Motor neuron (in vitro differentiated cells): ENCODE measurements at regions not wholly inside any gene's neighbourhood (a gene's known extent, or its start where the extent isn't known, plus 50 kb on each side); places are given as distances from the start of the nearest gene placed in this dataset.
"Not testable (repeated sequence)": the region's sequence is repeated elsewhere in the genome, so short reads cannot be mapped to it uniquely, and the experiment has no call there.

Source experiments
- ATAC-seq, 8 experiments: fragments of 200-7000 bp; cut with Tn5 transposase; replicated peaks in 6 of 8; 2 replicates each; pipeline ENCODE4 v1.8.0; 2021; ENCODE audit warnings: mild to moderate bottlenecking in 8 of 8, moderate library complexity in 8 of 8
- H3K27ac ChIP-seq, 2 donors: fragments of 250-450 bp; sonication (Bioruptor Pico); 2 replicates each; pipeline ENCODE4 v1.9.0; 2021; ENCODE audit warnings: antibody characterized with exemption in 2 of 2, mild to moderate bottlenecking in 2 of 2, moderate library complexity in 1 of 2
- H3K4me1 ChIP-seq, 2 donors: fragments of 250-450 bp; sonication (Bioruptor Pico); replicated peaks in 1 of 2; 2 replicates each; pipeline ENCODE4 v1.6.1; 2021; ENCODE audit warnings: antibody characterized with exemption in 2 of 2, mild to moderate bottlenecking in 2 of 2, moderate library complexity in 1 of 2
- H3K4me3 ChIP-seq, 5 donors: fragments of 250-450 bp; sonication (Bioruptor Pico); 2 replicates each; pipeline ENCODE4 v1.9.0; 2021; ENCODE audit warnings: antibody characterized with exemption in 5 of 5, mild to moderate bottlenecking in 5 of 5, moderate library complexity in 4 of 5
- WGBS, 10 experiments: fragments of 450-650 bp; shearing (Covaris generic); methylation state at CpG; one replicate each; pipeline ENCODE4 v1.0.0; 2022; 5-methylcytosine and 5-hydroxymethylcytosine counted together
- in situ Hi-C, 9 experiments: fragments of 400-800 bp; cut with MboI; loops; one replicate each; pipeline ENCODE4 v1.15.0; 2021; ENCODE audit warnings: low sequenced_read_pairs in 9 of 9, low pct_unique_long_range_greater_than_20kb in 2 of 9; ENCODE audit not compliant: unreplicated experiment in 9 of 9

GRCh38 chr1:101450691-101451090 is 213.9 kb downstream of the S1PR1 start:
- ATAC-seq, H3K27ac ChIP-seq, H3K4me3 ChIP-seq, in situ Hi-C loops, H3K4me1 ChIP-seq: not testable (repeated sequence)
- WGBS, 10 experiments: 0 to 97% (median 77%) methylated on average over 1 to 5 of the region's 5 CpGs; no CpG with 5 or more reads in 4 of the 10 experiments

- 58 to 95% (median 94%) methylated on average over 2 to 6 of the region's 6 CpGs; no CpG with 5 or more reads in 1 of the 10 experiments for WGBS, 10 experiments
- in situ Hi-C loops: no loop called here
- H3K4me3 ChIP-seq: no peak overlapping the region
- H3K27ac ChIP-seq: no peak overlapping the region
- no peaks in the 10 kb centered on the region for H3K4me1 ChIP-seq
- no peak for ATAC-seq
Measured at GRCh38 chr1:101451888-101452287, 215.1 kb downstream of the S1PR1 start.

- no peaks in the 10 kb centered on the region for H3K4me1 ChIP-seq
- 77 to 98% (median 91%) methylated on average over 3 to 12 of the region's 12 CpGs; no CpG with 5 or more reads in 2 of the 10 experiments for WGBS, 10 experiments
- H3K27ac ChIP-seq: no peak overlapping the region
- no peak for ATAC-seq
- H3K4me3 ChIP-seq: no peak overlapping the region
- in situ Hi-C loops: no loop called here
Measured at GRCh38 chr1:101452825-101453224, 216.0 kb downstream of the S1PR1 start.

GRCh38 chr1:101453844-101454243 is 217.0 kb downstream of the S1PR1 start:
- Histone ChIP-seq H3K4me1 (no peaks in the 10 kb centered on the region), H3K27ac (no peak overlapping the region), H3K4me3 (no peak overlapping the region)
- WGBS, 10 experiments: 20 to 100% (median 80%) methylated on average over 1 of the region's 1 CpG; no CpG with 5 or more reads in 3 of the 10 experiments
- in situ Hi-C loops: no loop called here
- no peak for ATAC-seq

GRCh38 chr1:101455166-101455565 is 218.3 kb downstream of the S1PR1 start:
- no peak overlapping the region for H3K4me3 ChIP-seq
- H3K27ac ChIP-seq: no peak overlapping the region
- ATAC-seq: no peak
- in situ Hi-C loops: no loop called here
- no peaks in the 10 kb centered on the region for H3K4me1 ChIP-seq
- WGBS, 10 experiments: 43 to 83% (median 60%) methylated on average over 1 to 4 of the region's 4 CpGs; no CpG with 5 or more reads in 2 of the 10 experiments

GRCh38 chr1:101460739-101461138 is 223.9 kb downstream of the S1PR1 start:
- Histone ChIP-seq H3K27ac (no peak overlapping the region), H3K4me1 (no peaks in the 10 kb centered on the region), H3K4me3 (no peak overlapping the region)
- in situ Hi-C loops: no loop called here
- ATAC-seq: peak in 4 of 8 experiments; percentile 58 to 96 (median 90)

GRCh38 chr1:101463195-101463594 is 226.4 kb downstream of the S1PR1 start:
- 20 to 100% (median 74%) methylated on average over 1 of the region's 1 CpG for WGBS, 10 experiments
- no peak for ATAC-seq
- Histone ChIP-seq H3K4me1 (no peaks in the 10 kb centered on the region), H3K4me3 (no peak overlapping the region), H3K27ac (no peak overlapping the region)
- in situ Hi-C loops: no loop called here

- 40 to 100% (median 90%) methylated on average over 1 to 2 of the region's 2 CpGs; no CpG with 5 or more reads in 3 of the 10 experiments for WGBS, 10 experiments
- in situ Hi-C loops: no loop called here
- no peaks in the 10 kb centered on the region for H3K4me1 ChIP-seq
Measured at GRCh38 chr1:101465941-101466340, 229.1 kb downstream of the S1PR1 start.

GRCh38 chr1:101474039-101474665 is 237.3 kb downstream of the S1PR1 start:
- ATAC-seq: peak in 3 of 8 experiments; percentile 86 to 95 (median 86)
- 0 to 40% (median 0%) methylated on average over 1 of the region's 1 CpG; no CpG with 5 or more reads in 1 of the 10 experiments for WGBS, 10 experiments
- in situ Hi-C loops: no loop called here

More at GRCh38 chr1:101465941-101466340, 229.1 kb downstream of the S1PR1 start:
- Histone ChIP-seq H3K4me3 (no peak overlapping the region), H3K27ac (no peak overlapping the region)
- peak in 1 of 8 experiments; percentile 32 for ATAC-seq

GRCh38 chr1:101476541-101476940 is 239.7 kb downstream of the S1PR1 start:
- Histone ChIP-seq H3K27ac (no peak overlapping the region), H3K4me3 (no peak overlapping the region), H3K4me1 (no peaks in the 10 kb centered on the region)
- no peak for ATAC-seq
- 0 to 100% (median 60%) methylated on average over 1 of the region's 1 CpG for WGBS, 10 experiments
- in situ Hi-C loops: no loop called here

More at GRCh38 chr1:101474039-101474665, 237.3 kb downstream of the S1PR1 start:
- Histone ChIP-seq H3K4me3 (no peak overlapping the region), H3K4me1 (no peaks in the 10 kb centered on the region), H3K27ac (no peak overlapping the region)

GRCh38 chr1:101479945-101480344 is 243.1 kb downstream of the S1PR1 start:
- H3K4me3 ChIP-seq: no peak overlapping the region
- no peaks in the 10 kb centered on the region for H3K4me1 ChIP-seq
- no peak for ATAC-seq
- no peak overlapping the region for H3K27ac ChIP-seq
- in situ Hi-C loops: no loop called here

- H3K27ac ChIP-seq: no peak overlapping the region
- no peak for ATAC-seq
- H3K4me3 ChIP-seq: no peak overlapping the region
- in situ Hi-C loops: no loop called here
- no peaks in the 10 kb centered on the region for H3K4me1 ChIP-seq
- 33 to 100% (median 94%) methylated on average over 2 to 4 of the region's 4 CpGs; no CpG with 5 or more reads in 3 of the 10 experiments for WGBS, 10 experiments
Measured at GRCh38 chr1:101482306-101482705, 245.5 kb downstream of the S1PR1 start.

GRCh38 chr1:101483982-101484688 is 247.3 kb downstream of the S1PR1 start:
- in situ Hi-C loops: no loop called here
- 19 to 100% (median 83%) methylated on average over 3 to 5 of the region's 5 CpGs for WGBS, 10 experiments
- Histone ChIP-seq H3K4me1 (no peaks in the 10 kb centered on the region), H3K4me3 (no peak overlapping the region), H3K27ac (no peak overlapping the region)
- ATAC-seq: peak in 3 of 8 experiments; percentile 26 to 52 (median 31)
